GM19467 (cell line): ENCODE measurements at regions not wholly inside any gene's neighbourhood (a gene's known extent, or its start where the extent isn't known, plus 50 kb on each side); places are given as distances from the start of the nearest gene placed in this dataset.

ENCODE experiments used
- ATAC-seq: cut with Tn5 transposase; IDR thresholded peaks from one replicate; pipeline ENCODE4 v1.9.1; 2021; ENCODE audit warnings: mild to moderate bottlenecking, moderate library complexity; ENCODE audit not compliant: unreplicated experiment

- no peak for ATAC-seq
These were observed 448.2 kb downstream of the LIG4 start for GRCh38 chr13:107767119-107767518.

GRCh38 chr13:107765724-107766401 is 449.5 kb downstream of the LIG4 start:
- ATAC-seq = no peak

GRCh38 chr13:107764046-107764445 is 451.3 kb downstream of the LIG4 start:
- ATAC-seq = no peak

- ATAC-seq = no peak
These were observed 461.6 kb downstream of the LIG4 start for GRCh38 chr13:107753748-107754147.

GRCh38 chr13:107753291-107753690 is 462.0 kb downstream of the LIG4 start:
- no peak for ATAC-seq

- ATAC-seq = no peak
These were observed 471.4 kb downstream of the LIG4 start for GRCh38 chr13:107743983-107744382.

GRCh38 chr13:107743526-107743925 is 471.8 kb downstream of the LIG4 start:
- no peak for ATAC-seq

- no peak for ATAC-seq
These were observed 472.2 kb downstream of the LIG4 start for GRCh38 chr13:107743100-107743499.

- no peak for ATAC-seq
These were observed 472.8 kb downstream of the LIG4 start for GRCh38 chr13:107742544-107742943.

- ATAC-seq = no peak
These were observed 477.3 kb downstream of the LIG4 start for GRCh38 chr13:107738004-107738403.

GRCh38 chr13:107736731-107737130 is 478.6 kb downstream of the LIG4 start:
- no peak for ATAC-seq

GRCh38 chr13:107736170-107736569 is 479.2 kb downstream of the LIG4 start:
- ATAC-seq = no peak

GRCh38 chr13:107734891-107735625 is 480.3 kb downstream of the LIG4 start:
- no peak for ATAC-seq

- no peak for ATAC-seq
These were observed 482.1 kb downstream of the LIG4 start for GRCh38 chr13:107733276-107733675.

GRCh38 chr13:107730813-107731212 is 484.5 kb downstream of the LIG4 start:
- no peak for ATAC-seq

- no peak for ATAC-seq
These were observed 494.0 kb downstream of the LIG4 start for GRCh38 chr13:107721125-107721869.

- ATAC-seq = no peak
These were observed 498.6 kb downstream of the LIG4 start for GRCh38 chr13:107716741-107717140.

- no peak for ATAC-seq
These were observed 499.1 kb downstream of the LIG4 start for GRCh38 chr13:107716241-107716640.

GRCh38 chr13:107715496-107715895 is 499.8 kb downstream of the LIG4 start:
- no peak for ATAC-seq

GRCh38 chr13:107713314-107713713 is 502.0 kb downstream of the LIG4 start:
- ATAC-seq = no peak

GRCh38 chr13:107712145-107712860 is 503.0 kb downstream of the LIG4 start:
- no peak for ATAC-seq
